Upper lobe of right lung (tissue), 1 donor: ENCODE measurements at regions not wholly inside any gene's neighbourhood (a gene's known extent, or its start where the extent isn't known, plus 50 kb on each side); places are given as distances from the start of the nearest gene placed in this dataset.

Experiments
- ATAC-seq: fragments of 200-7000 bp; cut with Tn5 transposase; one replicate; pipeline ENCODE4 v1.9.1; 2020; ENCODE audit warnings: mild to moderate bottlenecking, moderate library complexity
- DNase-seq: peaks from one replicate; pipeline ENCODE4 v3.0.0-alpha.2; 2020
- H3K27ac ChIP-seq: fragments of 200-600 bp; one replicate; pipeline ENCODE4 v1.8.0; 2022
- H3K27me3 ChIP-seq: fragments of 200-600 bp; one replicate; pipeline ENCODE4 v1.8.0; 2022; ENCODE audit warnings: mild to moderate bottlenecking
- H3K36me3 ChIP-seq: fragments of 200-600 bp; one replicate; pipeline ENCODE4 v1.8.0; 2022
- H3K4me1 ChIP-seq: fragments of 200-600 bp; one replicate; pipeline ENCODE4 v1.8.0; 2022
- H3K4me3 ChIP-seq: fragments of 200-600 bp; one replicate; pipeline ENCODE4 v1.8.0; 2022; ENCODE audit warnings: mild to moderate bottlenecking
- H3K9me3 ChIP-seq: fragments of 200-600 bp; one replicate; pipeline ENCODE4 v1.8.0; 2022
- intact Hi-C: fragments of 100-400 bp; cut with DNase I; formaldehyde crosslinking; loops from one replicate; pipeline ENCODE4 v1.11.0; 2022
- TF ChIP-seq, protein P1 (sequence below): fragments of 200-600 bp; IDR thresholded peaks from one replicate; pipeline ENCODE4 v1.8.0; 2022; ENCODE audit warnings: antibody characterized with exemption
- donor health status: DM: no; HTN: yes; CAD: no; lungs with severe emphysema.

DNA sequence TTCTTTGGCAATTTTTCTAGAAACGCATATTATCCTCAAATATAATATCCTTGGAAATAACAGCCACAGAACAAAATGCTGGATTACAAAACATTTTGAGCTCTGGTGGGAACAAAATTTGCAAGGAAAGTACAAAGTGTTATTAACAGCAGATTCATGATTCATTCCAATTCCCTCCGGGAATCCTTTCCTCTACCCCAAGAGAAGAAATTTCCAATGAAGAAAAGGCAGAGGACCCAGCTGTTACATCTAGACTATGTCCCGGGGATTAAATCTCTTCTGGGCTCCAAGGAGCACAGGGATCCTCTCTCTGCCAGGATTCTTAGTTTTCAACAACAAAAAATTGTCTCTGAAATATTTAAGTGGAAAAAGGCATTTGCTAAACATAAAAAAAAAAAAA, 51.6 kb upstream of the TMEFF2 start:
- Histone ChIP-seq H3K36me3 (no peaks in the 10 kb centered on the region), H3K4me3 (no peak overlapping the region), H3K9me3 (no peaks in the 10 kb centered on the region), H3K27ac (no peak overlapping the region), H3K27me3 (no peaks in the 10 kb centered on the region), H3K4me1 (no peaks in the 10 kb centered on the region)
- no peak for DNase-seq
- TF ChIP-seq, protein P1, sequence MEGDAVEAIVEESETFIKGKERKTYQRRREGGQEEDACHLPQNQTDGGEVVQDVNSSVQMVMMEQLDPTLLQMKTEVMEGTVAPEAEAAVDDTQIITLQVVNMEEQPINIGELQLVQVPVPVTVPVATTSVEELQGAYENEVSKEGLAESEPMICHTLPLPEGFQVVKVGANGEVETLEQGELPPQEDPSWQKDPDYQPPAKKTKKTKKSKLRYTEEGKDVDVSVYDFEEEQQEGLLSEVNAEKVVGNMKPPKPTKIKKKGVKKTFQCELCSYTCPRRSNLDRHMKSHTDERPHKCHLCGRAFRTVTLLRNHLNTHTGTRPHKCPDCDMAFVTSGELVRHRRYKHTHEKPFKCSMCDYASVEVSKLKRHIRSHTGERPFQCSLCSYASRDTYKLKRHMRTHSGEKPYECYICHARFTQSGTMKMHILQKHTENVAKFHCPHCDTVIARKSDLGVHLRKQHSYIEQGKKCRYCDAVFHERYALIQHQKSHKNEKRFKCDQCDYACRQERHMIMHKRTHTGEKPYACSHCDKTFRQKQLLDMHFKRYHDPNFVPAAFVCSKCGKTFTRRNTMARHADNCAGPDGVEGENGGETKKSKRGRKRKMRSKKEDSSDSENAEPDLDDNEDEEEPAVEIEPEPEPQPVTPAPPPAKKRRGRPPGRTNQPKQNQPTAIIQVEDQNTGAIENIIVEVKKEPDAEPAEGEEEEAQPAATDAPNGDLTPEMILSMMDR = no peak
- intact Hi-C loops = no loop called here
- no peak for ATAC-seq

DNA sequence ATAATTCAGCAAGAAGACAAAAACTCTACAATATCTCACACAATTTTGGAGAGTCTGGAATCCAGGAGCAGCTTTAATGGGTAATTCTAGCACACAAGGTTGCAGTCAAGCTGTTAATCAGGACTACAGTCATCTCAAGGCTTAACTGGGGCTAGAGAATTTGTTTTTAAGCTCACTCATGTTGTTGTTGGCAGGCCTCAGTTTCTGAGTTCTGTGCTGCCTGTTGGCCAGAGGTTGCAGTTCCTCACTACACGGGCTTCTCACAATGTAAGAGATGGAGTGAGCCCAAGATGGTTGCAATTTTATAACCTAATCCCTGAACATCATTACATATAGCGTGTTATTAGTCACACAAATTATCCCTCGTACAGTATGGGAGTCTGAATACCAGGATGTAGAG, 50.6 kb upstream of the TMEFF2 start:
- Histone ChIP-seq H3K27me3 (no peaks in the 10 kb centered on the region), H3K9me3 (no peaks in the 10 kb centered on the region), H3K4me1 (no peaks in the 10 kb centered on the region), H3K36me3 (no peaks in the 10 kb centered on the region), H3K4me3 (no peak overlapping the region), H3K27ac (no peak overlapping the region)
- TF ChIP-seq, protein P1 = no peak
- intact Hi-C loops = no loop called here
- DNase-seq = no peak
- no peak for ATAC-seq
